Activated CD4-positive, alpha-beta T cell treated with anti-CD3 and anti-CD28 coated beads, Interleukin-2, amount 10 ng/mL, durations not matched to agents 24 days and 14 days (primary cell): ENCODE measurements at regions not wholly inside any gene's neighbourhood (a gene's known extent, or its start where the extent isn't known, plus 50 kb on each side); places are given as distances from the start of the nearest gene placed in this dataset.
"Not testable (repeated sequence)": the region's sequence is repeated elsewhere in the genome, so short reads cannot be mapped to it uniquely, and the experiment has no call there.

Experiments used
- DNase-seq: peaks from one replicate; pipeline ENCODE4 v3.0.0; 2022
- H3K27ac Mint-ChIP-seq: one replicate; pipeline ENCODE4 v1.8.0; 2022; ENCODE audit warnings: mild to moderate bottlenecking, mixed read lengths
- H3K27me3 Mint-ChIP-seq: one replicate; pipeline ENCODE4 v1.8.0; 2022; ENCODE audit warnings: mixed read lengths
- H3K36me3 Mint-ChIP-seq: one replicate; pipeline ENCODE4 v1.8.0; 2022; ENCODE audit warnings: low read depth, mild to moderate bottlenecking, mixed read lengths
- H3K4me1 Mint-ChIP-seq: one replicate; pipeline ENCODE4 v1.8.0; 2021; ENCODE audit warnings: mixed read lengths
- H3K4me3 Mint-ChIP-seq: one replicate; pipeline ENCODE4 v1.8.0; 2022; ENCODE audit warnings: mild to moderate bottlenecking, moderate library complexity, mixed read lengths
- H3K9me3 Mint-ChIP-seq: one replicate; pipeline ENCODE4 v1.8.0; 2021; ENCODE audit warnings: mixed read lengths
- intact Hi-C: fragments of 100-400 bp; cut with micrococcal nuclease; formaldehyde crosslinking; loops from one replicate; pipeline ENCODE4 v1.15.1; 2023

DNA sequence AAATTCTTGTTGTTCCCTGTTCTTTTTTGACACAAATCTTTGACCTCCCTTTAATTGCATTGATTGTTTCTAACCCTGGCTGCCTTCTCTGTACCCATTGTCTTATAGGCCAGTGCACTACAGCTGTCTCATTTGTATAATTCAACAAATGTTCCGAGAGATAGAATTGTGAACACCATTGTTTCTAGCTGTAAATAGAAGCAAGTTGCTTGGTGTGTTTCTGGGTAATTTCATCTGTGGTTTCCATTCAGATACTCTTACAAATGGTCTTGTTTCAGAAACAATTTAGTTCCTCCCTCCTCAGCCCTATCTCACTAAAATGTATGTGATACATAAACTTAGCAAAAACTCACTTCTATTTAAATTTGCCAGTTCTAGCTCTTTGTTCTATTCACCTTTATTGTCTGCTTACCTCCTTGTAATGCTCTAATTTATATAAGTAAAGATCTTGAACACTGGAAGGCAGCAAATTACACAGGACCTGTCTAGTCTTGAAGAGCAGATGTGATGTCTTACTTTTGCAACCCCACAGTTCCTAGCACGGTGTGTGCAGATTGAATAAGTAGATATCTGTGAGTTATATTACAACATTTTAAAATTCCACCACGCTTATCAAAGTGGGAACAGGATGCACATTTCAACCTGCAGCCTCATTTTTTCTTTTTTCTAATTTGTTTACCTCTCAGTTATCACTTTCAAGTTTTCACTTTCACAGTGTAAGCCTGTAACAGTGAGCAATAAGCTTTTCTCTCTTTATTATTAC lies 515.6 kb upstream of the ZP4 start:
- Mint-ChIP-seq H3K9me3 (no peaks in the 10 kb centered on the region), H3K4me3 (no peak overlapping the region), H3K27ac (no peak overlapping the region), H3K27me3 (no peaks in the 10 kb centered on the region), H3K4me1 (no peaks in the 10 kb centered on the region), H3K36me3 (no peaks in the 10 kb centered on the region)
- intact Hi-C loops = no loop called here
- no peak for DNase-seq

DNA sequence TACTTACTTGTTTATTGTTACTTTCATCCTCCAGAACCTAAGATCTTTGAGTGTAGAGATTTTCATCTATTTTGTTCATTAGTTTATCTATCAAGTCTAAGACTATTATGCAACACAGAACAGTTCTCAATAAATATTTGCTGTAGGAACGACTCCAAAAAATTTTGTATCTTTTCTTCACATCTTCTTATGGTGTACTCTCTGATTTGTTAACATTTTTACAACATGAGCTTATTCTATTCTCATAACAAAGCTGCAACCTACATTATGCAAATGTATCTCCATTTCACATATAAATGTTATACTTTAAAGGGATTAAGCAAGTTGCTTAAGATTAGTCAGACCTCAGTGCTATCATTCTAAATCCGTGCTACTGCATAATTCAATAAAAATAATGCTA lies 514.2 kb upstream of the ZP4 start:
- no peaks in the 10 kb centered on the region for H3K4me1 Mint-ChIP-seq
- intact Hi-C loops = no loop called here
- H3K27ac Mint-ChIP-seq = no peak overlapping the region
- no peak overlapping the region for H3K4me3 Mint-ChIP-seq
- no peak for DNase-seq
- H3K27me3 Mint-ChIP-seq = no peaks in the 10 kb centered on the region
- no peaks in the 10 kb centered on the region for H3K9me3 Mint-ChIP-seq
- no peaks in the 10 kb centered on the region for H3K36me3 Mint-ChIP-seq

DNA sequence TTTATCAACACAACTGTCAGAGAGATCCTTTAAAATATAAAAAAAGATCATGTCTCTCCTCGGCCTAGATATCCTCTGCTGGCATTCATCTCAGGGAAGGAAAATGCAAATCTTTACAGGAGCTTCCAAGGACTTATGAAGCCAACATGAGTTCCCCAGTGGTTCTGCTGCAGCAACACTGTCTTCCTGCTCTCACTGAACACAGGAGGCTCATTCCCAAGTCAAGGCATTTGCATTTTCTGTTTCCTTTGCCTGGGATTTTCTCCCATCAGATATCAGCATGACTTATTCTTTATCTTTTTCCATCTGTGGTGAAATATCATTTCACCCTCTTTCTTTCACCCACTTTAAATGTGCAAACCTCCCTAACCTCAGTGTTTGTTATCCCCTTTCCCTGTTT lies 513.8 kb upstream of the ZP4 start:
- Mint-ChIP-seq H3K9me3 (no peaks in the 10 kb centered on the region), H3K27ac (no peak overlapping the region), H3K36me3 (no peaks in the 10 kb centered on the region), H3K4me3 (no peak overlapping the region), H3K27me3 (no peaks in the 10 kb centered on the region), H3K4me1 (no peaks in the 10 kb centered on the region)
- DNase-seq = no peak
- intact Hi-C loops = no loop called here

DNA sequence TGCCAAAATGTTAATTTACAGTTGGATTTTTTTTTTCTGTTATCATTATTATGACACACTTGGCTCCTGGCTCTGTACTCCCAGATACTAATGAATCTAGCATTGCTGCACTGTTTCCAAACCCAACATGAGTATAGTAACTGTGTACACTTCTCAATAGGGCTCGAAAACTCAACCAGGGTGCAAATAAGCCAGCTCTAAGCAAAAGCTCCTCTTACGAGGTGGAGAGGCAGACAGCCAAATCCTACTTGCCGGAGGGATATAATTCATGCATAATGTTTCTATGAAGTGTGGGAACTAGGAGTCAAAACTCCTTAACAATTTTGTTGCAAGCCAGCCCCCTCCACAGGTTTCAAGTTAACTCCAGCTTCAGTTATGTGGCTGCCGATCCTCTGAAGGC lies 510.4 kb upstream of the ZP4 start:
- Mint-ChIP-seq H3K27me3 (no peaks in the 10 kb centered on the region), H3K36me3 (no peaks in the 10 kb centered on the region), H3K4me1 (no peaks in the 10 kb centered on the region), H3K9me3 (no peaks in the 10 kb centered on the region), H3K27ac (no peak overlapping the region), H3K4me3 (no peak overlapping the region)
- intact Hi-C loops = no loop called here
- DNase-seq = no peak

DNA sequence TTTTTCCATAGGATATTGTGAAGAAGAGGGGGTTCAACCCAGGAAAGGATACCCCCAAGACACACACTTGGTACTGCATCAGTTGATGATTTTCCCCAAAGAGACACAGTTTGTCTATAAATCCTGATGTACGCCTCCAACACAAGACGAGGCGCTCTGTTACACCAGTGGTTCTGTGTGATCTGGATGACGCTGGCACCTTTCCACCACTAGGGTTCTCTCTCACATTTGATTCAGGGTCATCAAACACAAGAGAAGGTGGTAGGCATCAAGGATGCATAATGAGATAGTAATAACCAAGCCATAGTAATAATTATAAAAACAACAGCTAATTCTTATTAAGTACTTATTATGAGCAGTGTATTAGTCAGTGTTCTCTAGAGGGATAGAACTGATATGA lies 508.8 kb upstream of the ZP4 start:
- DNase-seq = no peak
- no peak overlapping the region for H3K4me3 Mint-ChIP-seq
- no peaks in the 10 kb centered on the region for H3K36me3 Mint-ChIP-seq
- H3K27ac Mint-ChIP-seq = no peak overlapping the region
- no peaks in the 10 kb centered on the region for H3K4me1 Mint-ChIP-seq
- no peaks in the 10 kb centered on the region for H3K27me3 Mint-ChIP-seq
- no peaks in the 10 kb centered on the region for H3K9me3 Mint-ChIP-seq
- intact Hi-C loops = no loop called here

DNA sequence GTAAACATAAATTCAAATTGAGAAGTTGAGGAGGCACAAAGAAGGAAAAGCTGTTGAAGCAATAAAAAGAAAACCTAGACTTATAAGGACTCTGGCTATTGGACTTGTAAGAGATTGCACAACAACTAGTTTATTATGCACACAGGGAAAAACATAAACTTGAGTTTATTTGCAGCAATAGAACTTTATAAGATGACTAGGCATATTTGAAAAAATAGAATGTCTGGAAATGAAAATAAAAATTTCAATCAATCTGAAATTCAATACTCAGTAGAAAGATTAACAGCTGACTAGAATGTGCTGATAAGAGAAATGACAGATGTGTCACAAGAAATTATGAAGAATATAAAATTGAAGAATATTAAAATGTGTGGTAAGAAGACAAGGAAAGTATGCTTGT lies 505.4 kb upstream of the ZP4 start:
- H3K36me3 Mint-ChIP-seq = no peaks in the 10 kb centered on the region
- no peaks in the 10 kb centered on the region for H3K9me3 Mint-ChIP-seq
- no peaks in the 10 kb centered on the region for H3K4me1 Mint-ChIP-seq
- no peak overlapping the region for H3K27ac Mint-ChIP-seq
- DNase-seq = no peak
- no peak overlapping the region for H3K4me3 Mint-ChIP-seq
- intact Hi-C loops = no loop called here
- no peaks in the 10 kb centered on the region for H3K27me3 Mint-ChIP-seq

DNA sequence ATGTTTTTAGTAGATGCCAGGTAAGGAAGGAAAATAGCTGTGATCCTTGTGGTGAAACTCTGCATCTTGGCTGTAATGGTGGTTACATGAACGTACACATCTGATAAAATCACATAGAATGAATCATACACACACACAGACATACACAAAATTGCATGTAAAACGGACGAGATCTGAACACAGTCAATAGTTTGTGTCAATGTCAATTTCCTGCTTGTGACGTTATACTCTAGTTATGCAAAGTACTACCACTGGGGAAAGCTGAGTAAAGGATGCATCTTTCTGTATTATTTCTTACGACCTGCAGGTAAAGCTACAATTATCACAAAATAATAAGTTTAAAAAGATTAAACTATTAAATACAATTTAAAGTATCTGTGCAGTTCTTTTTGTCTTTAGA lies 493.7 kb upstream of the ZP4 start:
- no peak overlapping the region for H3K27ac Mint-ChIP-seq
- no peak for DNase-seq
- H3K4me3 Mint-ChIP-seq = no peak overlapping the region
- H3K9me3 Mint-ChIP-seq = no peaks in the 10 kb centered on the region
- H3K27me3 Mint-ChIP-seq = no peaks in the 10 kb centered on the region
- intact Hi-C loops = no loop called here
- H3K4me1 Mint-ChIP-seq = no peaks in the 10 kb centered on the region
- H3K36me3 Mint-ChIP-seq = no peaks in the 10 kb centered on the region

DNA sequence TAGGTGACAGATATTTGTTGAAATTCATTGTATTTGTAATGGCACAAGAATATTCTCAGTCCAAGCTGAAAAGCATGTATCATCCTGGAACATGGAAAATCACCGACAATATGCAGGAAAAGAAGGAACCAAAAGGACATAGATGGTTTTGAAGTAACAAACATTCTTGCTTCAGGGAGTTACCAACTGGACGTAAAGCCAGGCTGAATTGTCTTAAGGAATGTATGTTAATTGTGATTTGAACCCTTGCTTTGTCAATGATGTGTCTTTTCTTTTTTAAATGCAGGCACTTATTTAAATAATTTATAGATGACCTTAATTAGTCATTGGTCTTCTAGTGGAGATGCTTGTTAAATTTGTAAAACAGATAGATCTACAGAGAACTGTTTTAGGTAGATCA lies 489.4 kb upstream of the ZP4 start:
- no peak overlapping the region for H3K4me3 Mint-ChIP-seq
- DNase-seq = no peak
- no peak overlapping the region for H3K27ac Mint-ChIP-seq
- no peaks in the 10 kb centered on the region for H3K4me1 Mint-ChIP-seq
- H3K36me3 Mint-ChIP-seq = no peaks in the 10 kb centered on the region
- no peaks in the 10 kb centered on the region for H3K27me3 Mint-ChIP-seq
- intact Hi-C loops = no loop called here
- no peaks in the 10 kb centered on the region for H3K9me3 Mint-ChIP-seq

DNA sequence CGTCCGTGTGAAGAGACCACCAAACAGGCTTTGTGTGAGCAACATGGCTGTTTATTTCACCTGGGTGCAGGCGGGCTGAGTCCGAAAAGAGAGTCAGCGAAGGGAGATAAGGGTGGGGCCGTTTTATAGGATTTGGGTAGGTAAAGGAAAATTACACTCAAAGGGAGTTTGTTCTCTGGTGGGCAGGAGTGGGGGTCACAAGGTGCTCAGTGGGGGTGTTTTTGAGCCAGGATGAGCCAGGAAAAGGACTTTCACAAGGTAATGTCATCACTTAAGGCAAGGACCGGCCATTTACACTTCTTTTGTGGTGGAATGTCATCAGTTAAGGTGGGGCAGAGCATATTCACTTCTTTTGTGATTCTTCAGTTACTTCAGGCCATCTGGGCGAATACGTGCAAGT lies 488.7 kb upstream of the ZP4 start:
- H3K4me3 Mint-ChIP-seq, intact Hi-C loops: not testable (repeated sequence)

DNA sequence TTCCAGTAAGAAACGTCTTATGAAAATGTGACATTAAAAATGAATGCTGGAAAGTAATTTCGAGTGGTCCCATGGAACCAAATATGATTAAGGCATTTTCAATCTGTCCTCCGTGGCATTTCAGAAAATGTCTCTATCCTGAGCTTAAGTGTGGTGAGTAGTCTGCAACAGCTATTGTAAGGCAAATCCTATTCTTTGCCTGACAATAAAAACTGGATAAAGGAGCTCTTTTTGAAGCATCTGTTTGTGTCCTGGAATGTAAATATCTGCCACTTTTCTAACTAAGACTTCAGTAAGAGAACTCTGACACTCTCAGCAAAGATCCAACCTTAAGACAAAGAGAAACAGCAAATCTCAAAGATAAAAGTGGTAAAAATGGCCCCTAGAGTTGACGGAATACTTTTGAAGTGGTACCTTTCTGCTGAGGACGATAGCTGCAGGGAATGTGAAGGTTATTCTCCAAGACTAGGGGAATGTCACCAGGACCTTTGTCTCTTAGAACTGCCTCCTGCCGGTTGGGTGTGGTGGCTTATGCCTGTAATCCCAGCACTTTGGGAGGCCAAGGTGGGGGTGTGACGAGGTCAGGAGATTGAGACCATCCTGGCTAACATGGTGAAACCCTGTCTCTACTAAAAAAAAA lies 486.7 kb upstream of the ZP4 start:
- H3K4me3 Mint-ChIP-seq = no peak overlapping the region
- no peak overlapping the region for H3K27ac Mint-ChIP-seq
- H3K4me1 Mint-ChIP-seq = no peaks in the 10 kb centered on the region
- intact Hi-C loops = no loop called here
- no peaks in the 10 kb centered on the region for H3K36me3 Mint-ChIP-seq
- no peak for DNase-seq
- no peaks in the 10 kb centered on the region for H3K27me3 Mint-ChIP-seq
- H3K9me3 Mint-ChIP-seq = no peaks in the 10 kb centered on the region

More for the DNA sequence above, 488.7 kb upstream of the ZP4 start:
- not testable (repeated sequence) for DNase-seq, H3K36me3 Mint-ChIP-seq, H3K27ac Mint-ChIP-seq, H3K4me1 Mint-ChIP-seq, H3K9me3 Mint-ChIP-seq, H3K27me3 Mint-ChIP-seq

DNA sequence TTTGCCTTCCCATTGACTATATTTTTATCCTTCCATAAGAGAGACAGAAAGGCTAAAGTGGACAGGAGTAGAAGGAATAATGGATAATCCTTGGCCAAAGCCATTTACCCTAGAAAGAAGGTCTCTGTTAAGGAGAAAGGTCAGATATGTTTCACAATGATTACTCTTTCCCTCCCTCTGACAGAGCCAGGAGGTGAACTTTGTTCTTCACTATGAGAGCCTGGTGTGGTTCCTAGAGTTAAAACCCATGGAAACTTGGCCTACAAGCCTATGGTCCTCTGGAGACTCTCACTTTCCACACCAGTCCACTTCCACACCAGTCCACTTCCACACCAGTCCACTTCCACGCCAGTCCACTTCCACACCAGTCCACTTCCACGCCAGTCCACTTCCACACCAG lies 479.9 kb upstream of the ZP4 start:
- intact Hi-C loops = no loop called here
- no peaks in the 10 kb centered on the region for H3K4me1 Mint-ChIP-seq
- no peaks in the 10 kb centered on the region for H3K36me3 Mint-ChIP-seq
- no peak for DNase-seq
- H3K9me3 Mint-ChIP-seq = no peaks in the 10 kb centered on the region
- H3K27me3 Mint-ChIP-seq = no peaks in the 10 kb centered on the region
- no peak overlapping the region for H3K4me3 Mint-ChIP-seq
- no peak overlapping the region for H3K27ac Mint-ChIP-seq

DNA sequence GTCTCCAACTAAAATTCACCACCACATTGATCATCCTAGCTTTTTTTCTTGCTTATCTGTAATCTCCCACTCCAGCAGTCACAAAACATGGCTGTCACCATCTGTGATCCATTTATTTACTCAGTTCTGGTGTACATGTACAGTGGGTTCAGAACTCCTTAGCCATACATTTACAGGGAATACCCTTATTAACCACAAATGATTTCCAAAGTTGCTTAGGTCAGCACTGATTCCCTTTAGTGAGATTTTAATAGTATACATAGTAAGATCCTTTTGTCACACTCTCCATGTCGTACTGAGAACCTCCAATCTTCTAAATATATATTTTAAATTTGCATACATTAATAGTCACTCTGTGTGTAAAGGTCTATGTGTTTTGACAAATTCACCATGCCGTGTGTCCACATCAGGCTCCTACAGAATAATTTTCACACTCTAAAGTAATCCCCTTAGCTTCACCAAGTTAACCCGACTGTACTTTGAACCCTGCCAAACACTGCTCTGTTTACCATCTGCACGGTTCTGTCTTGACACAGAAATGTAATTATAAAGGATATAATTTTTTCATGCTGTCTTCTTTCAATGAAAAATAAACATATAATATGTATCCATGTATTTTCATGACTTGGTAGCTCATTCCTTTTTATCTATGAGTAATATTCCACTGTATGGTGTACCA lies 473.6 kb upstream of the ZP4 start:
- Mint-ChIP-seq H3K4me3 (no peak overlapping the region), H3K27ac (no peak overlapping the region), H3K36me3 (no peaks in the 10 kb centered on the region), H3K27me3 (no peaks in the 10 kb centered on the region), H3K9me3 (no peaks in the 10 kb centered on the region), H3K4me1 (no peaks in the 10 kb centered on the region)
- intact Hi-C loops = no loop called here
- no peak for DNase-seq

DNA sequence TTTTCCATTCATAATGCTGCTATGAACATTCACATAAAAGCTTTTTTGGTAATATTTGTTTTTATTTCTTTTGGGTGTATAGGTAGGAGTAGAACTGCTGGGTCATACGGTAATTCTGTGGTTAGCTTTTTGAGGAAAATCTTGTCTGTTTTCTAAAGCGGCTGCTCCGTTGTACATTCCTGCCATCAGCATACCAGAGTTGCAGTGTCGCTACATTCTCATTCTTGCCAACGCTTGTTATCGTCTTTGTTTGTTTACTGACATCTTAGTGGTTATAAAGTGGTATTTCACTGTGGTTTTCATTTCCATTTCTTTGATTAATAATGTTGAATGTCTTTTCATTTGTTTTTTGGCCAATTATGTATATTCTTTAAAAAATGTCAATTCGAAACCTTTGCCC lies 469.8 kb upstream of the ZP4 start:
- H3K27ac Mint-ChIP-seq = no peak overlapping the region
- no peaks in the 10 kb centered on the region for H3K36me3 Mint-ChIP-seq
- no peak overlapping the region for H3K4me3 Mint-ChIP-seq
- no peaks in the 10 kb centered on the region for H3K4me1 Mint-ChIP-seq
- no peak for DNase-seq
- no peaks in the 10 kb centered on the region for H3K27me3 Mint-ChIP-seq
- intact Hi-C loops = no loop called here
- H3K9me3 Mint-ChIP-seq = peaks cover 5% of the 10 kb centered on the region

DNA sequence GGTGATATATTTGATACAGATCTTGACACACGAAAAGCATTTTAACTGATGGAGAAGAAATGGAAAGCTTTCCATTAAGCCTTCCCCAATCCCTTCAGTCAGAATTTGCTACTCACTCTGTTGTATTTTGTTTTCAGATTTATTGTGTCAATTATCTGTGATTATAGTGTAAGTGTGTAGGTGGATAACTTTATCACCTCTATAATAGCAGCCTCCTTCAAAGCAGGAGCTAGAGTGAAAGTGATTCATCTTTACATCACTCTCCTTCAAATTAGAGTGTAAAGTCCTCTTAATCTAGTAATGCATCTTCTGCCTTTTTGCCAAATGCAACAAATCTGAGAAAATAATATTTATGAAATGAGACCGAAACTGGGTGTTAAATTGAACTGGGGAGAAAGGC lies 459.7 kb upstream of the ZP4 start:
- H3K4me3 Mint-ChIP-seq = no peak overlapping the region
- no peaks in the 10 kb centered on the region for H3K4me1 Mint-ChIP-seq
- H3K27me3 Mint-ChIP-seq = no peaks in the 10 kb centered on the region
- H3K9me3 Mint-ChIP-seq = peaks cover 3% of the 10 kb centered on the region
- DNase-seq = no peak
- H3K27ac Mint-ChIP-seq = no peak overlapping the region
- intact Hi-C loops = no loop called here
- H3K36me3 Mint-ChIP-seq = no peaks in the 10 kb centered on the region
